ENCODE measurements at regions not wholly inside any gene's neighbourhood (a gene's known extent, or its start where the extent isn't known, plus 50 kb on each side); places are given as distances from the start of the nearest gene placed in this dataset.

DNA sequence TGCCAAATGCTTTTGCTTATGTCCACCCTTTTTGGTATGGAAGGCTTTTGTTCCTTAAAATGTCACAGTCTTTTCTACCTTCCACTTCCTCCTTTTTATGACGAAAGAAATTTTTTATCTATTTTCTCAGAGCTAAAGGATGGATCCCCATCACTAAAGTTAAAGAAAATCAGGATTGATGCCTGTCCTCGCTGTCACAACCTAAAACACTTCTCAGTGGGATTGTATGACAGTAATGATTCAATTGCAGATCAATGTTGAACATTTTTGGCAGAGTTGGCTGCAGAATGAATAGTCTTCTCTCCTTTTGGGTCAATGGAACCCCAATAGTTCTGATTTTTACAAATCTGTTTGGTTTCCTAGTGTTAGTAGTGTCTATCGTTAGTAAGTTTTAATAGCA is 549.8 kb upstream of the ROBO2 start:
- H3K4me3 ChIP-seq (ENCODE audit: low read depth, low read length): no peak overlapping the region
- DNase-seq (ENCODE audit: low read depth): no peak
- TF ChIP-seq, protein P1, sequence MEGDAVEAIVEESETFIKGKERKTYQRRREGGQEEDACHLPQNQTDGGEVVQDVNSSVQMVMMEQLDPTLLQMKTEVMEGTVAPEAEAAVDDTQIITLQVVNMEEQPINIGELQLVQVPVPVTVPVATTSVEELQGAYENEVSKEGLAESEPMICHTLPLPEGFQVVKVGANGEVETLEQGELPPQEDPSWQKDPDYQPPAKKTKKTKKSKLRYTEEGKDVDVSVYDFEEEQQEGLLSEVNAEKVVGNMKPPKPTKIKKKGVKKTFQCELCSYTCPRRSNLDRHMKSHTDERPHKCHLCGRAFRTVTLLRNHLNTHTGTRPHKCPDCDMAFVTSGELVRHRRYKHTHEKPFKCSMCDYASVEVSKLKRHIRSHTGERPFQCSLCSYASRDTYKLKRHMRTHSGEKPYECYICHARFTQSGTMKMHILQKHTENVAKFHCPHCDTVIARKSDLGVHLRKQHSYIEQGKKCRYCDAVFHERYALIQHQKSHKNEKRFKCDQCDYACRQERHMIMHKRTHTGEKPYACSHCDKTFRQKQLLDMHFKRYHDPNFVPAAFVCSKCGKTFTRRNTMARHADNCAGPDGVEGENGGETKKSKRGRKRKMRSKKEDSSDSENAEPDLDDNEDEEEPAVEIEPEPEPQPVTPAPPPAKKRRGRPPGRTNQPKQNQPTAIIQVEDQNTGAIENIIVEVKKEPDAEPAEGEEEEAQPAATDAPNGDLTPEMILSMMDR (conservative IDR thresholded peaks at IDR 0.05; ENCODE audit: low read depth, low read length): no peak

DNA sequence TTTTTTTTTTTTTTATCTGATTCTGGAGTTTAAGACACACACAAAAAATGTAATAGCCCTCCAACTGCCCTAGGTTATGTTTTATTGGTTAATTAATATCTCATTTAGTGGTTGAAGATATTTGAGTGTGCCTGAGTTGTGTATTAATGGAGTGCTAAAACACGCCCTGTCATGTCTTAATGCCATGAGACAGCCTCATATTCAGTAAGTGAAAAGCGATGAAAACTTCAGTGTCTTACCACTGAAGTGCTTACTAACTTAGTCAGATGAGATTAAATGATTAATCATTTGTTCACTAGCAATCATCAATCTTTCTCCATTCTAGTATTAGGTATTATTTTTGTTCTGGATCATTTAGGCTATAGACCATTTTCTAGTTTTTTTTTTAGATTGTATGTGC is 544.7 kb upstream of the ROBO2 start:
- TF ChIP-seq, protein P1 (conservative IDR thresholded peaks at IDR 0.05; ENCODE audit: low read depth, low read length): no peak
- no peak for DNase-seq (ENCODE audit: low read depth)
- no peak overlapping the region for H3K4me3 ChIP-seq (ENCODE audit: low read depth, low read length)

DNA sequence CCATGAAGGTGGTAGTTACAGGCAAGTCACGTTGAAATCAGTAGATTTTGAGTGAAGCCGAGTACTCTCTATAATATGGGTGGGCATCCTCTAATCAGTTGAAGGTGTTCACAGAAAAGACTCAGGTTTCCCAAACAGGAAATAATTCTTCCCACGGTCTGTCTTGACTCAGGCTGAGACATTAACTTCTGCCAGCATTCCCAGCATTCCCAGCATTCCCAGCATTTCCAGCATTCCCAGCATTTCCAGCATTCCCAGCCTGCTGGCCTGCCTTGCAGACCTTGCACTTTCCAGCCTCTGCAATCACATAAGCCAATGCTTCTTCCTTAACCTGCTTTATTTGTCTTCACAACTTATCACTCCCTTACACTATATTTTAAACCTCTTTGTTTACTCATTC is 542.3 kb upstream of the ROBO2 start:
- no peak overlapping the region for H3K4me3 ChIP-seq (ENCODE audit: low read depth, low read length)
- TF ChIP-seq, protein P1 (conservative IDR thresholded peaks at IDR 0.05; ENCODE audit: low read depth, low read length): no peak
- DNase-seq (ENCODE audit: low read depth): peak; percentile 38

DNA sequence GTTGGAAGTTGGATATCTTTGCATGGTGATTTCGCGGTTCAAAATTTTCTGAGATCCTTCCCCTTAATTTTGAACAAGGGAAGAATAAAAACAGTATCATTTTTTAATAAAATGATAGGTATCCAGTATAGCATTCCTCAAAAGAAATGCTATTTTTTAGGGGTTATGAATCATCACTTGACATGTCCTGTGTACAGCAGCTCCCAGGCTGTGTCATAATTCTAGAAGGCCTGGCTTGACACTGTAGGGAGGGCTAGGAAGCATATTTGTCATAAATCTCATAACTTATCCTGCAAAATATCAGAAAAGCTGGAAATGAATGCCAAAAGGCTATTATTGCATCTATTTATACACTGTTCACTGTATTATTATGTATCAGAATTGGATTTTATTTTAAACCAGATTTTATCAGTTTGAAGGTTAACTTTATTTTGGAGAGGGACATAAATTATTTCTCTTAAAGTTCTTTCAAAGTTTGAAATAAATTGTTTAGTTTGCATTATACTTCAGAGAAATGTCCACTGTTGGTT is 539.1 kb upstream of the ROBO2 start:
- H3K4me3 ChIP-seq (ENCODE audit: low read depth, low read length): no peak overlapping the region
- TF ChIP-seq, protein P1 (conservative IDR thresholded peaks at IDR 0.05; ENCODE audit: low read depth, low read length): no peak
- DNase-seq (ENCODE audit: low read depth): peak; percentile 65

DNA sequence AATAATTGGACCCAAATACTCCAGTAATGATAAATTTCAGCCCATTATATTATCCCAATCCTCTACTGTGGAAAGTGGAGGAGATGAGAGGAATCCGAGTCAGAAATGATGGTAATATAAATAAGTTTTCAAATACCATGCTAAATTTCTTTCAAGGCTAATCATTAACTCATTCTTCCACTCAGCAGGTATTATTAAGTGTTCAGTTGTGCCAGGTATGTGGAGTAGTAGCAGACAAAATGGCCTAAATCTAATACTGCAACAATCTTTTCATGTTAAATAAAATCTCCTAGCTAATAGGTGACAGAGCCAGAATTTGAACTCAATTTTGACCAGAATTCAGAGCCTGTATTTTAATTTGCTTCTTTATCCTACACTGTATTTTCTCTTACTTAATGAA is 538.6 kb upstream of the ROBO2 start:
- no peak for DNase-seq (ENCODE audit: low read depth)
- H3K4me3 ChIP-seq (ENCODE audit: low read depth, low read length): no peak overlapping the region
- TF ChIP-seq, protein P1 (conservative IDR thresholded peaks at IDR 0.05; ENCODE audit: low read depth, low read length): no peak

DNA sequence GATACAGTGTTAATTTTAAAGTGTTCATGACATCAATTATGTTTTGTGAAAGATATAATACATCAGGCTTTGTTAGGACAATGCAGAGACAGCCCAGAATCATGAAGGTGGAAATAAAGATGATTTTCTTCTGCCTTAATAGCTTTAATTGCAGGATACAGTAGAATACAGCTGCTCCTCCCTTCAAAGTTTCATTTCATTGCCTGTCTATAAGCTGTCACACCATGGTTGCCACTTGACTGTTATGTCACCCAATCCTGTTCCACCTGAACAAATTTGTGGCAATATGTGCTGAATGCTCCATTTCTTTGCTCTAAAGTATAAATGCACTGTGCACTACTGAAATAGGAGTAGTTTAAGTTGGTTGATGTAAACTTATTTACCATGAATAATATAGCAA is 537.8 kb upstream of the ROBO2 start:
- no peak for DNase-seq (ENCODE audit: low read depth)
- H3K4me3 ChIP-seq (ENCODE audit: low read depth, low read length): no peak overlapping the region
- TF ChIP-seq, protein P1 (conservative IDR thresholded peaks at IDR 0.05; ENCODE audit: low read depth, low read length): no peak

DNA sequence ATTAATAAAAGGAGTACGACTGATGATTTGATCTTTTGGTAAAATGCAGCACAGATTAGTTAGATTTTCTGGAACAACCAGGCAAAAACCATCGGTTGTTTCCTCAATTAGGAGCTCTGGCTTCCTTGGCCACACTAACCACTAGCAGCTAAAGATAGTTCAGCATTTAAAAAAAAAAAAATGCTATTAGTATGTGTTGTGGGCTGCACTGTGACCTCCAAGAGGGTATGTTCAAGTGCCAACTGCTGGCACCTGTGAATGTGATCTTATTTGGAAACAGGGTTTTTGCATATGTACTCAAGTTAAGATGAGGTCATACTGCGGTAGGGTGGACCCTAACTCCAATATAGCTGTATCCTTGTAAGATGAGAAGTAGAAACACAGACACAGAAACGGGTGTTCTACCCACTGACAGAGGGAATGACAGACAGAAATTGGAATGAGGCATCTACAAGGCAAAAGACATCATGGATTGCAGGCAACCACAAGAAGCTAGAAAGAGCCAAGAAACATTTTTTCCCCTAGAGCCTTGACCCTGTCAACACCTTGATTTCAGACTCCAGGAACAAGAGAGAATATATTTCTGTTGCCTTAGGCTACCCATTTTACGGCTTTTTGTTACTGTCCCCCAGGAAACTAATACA is 534.6 kb upstream of the ROBO2 start:
- TF ChIP-seq, protein P1 (conservative IDR thresholded peaks at IDR 0.05; ENCODE audit: low read depth, low read length): no peak
- no peak overlapping the region for H3K4me3 ChIP-seq (ENCODE audit: low read depth, low read length)
- DNase-seq (ENCODE audit: low read depth): peak; percentile 79
